ENCODE measurements at regions not wholly inside any gene's neighbourhood (a gene's known extent, or its start where the extent isn't known, plus 50 kb on each side); places are given as distances from the start of the nearest gene placed in this dataset.

DNA sequence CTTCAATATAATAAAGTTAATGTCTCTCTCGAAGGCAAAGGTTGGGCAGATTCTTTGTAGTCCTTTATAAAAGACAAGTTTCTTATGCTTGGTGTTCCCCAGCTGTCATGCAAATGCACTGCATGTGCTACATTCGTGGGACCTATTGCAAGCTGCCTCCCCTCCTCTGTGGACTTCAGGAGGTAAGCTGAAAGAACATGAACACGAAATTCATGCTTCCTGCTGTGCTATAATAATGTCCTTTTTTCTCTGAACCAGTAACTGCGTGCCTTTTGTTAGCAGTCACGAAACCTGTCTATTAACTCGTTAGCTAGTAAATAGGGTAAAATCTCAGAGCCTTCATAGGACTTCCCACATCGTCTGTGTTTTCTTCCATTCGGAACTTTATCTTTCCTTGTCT, 363.5 kb downstream of the CDH9 start:
- no peak for DNase-seq (ENCODE audit: low read depth in 2 of 2)

DNA sequence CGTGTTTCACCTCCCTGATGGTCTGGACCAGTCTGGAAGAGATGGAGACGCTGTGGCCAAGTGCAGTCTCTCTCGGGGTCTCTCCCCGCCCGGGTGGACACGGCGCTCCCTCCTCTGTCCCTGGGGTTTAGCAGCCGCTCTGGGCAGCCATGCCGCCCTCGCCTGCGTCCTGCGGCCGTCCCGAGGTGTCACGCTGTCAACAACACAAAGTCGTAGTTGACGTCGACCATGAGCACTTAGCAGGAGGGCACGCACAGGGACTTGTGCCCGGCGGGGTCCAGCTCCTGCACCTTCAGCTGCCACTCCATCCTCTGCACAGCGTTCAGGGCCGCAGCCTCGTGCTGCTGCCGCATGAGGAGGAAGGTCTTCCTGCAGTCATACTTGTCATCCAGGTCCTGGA, 368.9 kb downstream of the CDH9 start:
- DNase-seq (ENCODE audit: low read depth in 2 of 2), result no peak

DNA sequence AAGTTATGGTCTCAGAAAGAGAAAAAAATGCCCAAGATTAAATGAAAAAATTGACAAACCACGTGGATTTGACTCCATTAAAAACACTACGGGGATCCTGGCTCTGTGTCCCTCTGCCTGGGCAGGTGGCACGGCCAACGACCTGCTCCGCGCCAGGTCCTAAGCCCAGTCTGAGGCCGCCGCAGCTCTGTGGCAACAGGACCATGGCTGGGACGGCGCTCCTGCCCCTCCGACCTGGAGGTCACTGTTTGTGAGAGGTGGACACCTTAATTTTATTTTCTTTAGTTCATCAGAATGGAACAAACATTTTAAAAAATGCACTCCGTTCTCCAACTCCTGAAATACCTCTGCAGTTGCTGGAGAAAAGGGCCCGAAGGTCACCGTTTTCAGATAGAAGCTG, 369.4 kb downstream of the CDH9 start:
- DNase-seq (ENCODE audit: low read depth in 2 of 2), result no peak

DNA sequence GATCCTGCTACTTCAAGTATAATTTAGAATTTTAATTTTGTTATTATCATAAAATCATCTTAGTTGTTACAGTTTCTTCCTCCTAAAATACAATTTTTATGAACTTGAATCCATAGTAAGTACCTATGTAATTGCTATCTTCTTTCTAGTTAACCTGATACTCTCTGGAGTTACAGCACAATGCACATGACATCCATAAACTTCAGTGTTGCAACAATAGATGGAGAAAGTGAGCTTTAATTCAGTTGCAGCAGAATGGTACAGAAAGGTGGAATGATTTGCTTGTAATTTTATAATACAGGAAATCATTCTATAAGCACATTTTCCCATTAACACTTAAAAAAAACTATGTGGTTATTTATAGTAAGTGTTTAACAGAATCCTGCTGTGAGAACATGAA, 372.0 kb downstream of the CDH9 start:
- no peak for DNase-seq (ENCODE audit: low read depth in 2 of 2)

DNA sequence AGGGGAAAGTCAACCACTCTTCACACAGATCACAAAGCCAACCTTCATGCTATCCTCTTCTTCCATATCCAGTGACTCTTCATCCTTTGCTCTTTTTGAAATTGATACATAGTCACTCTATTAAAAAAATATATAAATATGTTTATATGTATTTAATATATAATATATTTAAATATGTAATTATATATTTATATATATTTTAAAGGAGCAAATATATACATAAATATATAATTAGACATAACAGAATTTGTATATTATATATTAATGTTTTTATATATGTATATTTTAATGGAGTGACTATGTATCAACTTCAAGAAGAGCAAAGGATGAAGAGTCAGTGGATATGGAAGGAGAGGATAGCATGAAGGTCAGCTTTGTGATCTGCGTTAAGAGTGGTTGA, 374.9 kb downstream of the CDH9 start:
- no peak for DNase-seq (ENCODE audit: low read depth in 2 of 2)

DNA sequence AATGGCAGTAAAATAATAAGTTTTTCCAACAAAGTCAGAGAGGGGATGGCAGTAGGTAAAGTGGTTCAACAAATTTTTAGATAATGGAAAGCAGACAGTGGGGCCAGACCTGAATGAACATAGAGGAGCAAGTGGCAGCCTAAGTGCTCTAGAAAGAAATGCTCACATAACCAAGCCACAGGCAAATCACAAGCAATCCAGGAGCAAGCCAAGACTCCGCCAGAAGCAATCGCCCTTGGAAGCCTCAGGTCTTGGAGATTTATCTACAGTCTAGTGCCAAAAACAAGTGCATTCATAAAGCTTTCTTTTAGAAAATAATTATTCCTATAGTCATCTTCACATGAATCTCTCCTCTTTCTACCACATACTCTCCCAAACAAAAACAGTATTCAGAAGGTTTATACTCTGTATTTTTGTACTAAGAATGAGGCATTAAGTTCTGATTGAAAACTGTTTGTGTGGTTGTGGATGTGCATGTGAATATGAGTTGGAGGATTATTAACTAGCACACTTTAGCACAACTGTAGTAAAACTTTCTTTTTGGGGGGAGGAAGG, 375.5 kb downstream of the CDH9 start:
- no peak for DNase-seq (ENCODE audit: low read depth in 2 of 2)

DNA sequence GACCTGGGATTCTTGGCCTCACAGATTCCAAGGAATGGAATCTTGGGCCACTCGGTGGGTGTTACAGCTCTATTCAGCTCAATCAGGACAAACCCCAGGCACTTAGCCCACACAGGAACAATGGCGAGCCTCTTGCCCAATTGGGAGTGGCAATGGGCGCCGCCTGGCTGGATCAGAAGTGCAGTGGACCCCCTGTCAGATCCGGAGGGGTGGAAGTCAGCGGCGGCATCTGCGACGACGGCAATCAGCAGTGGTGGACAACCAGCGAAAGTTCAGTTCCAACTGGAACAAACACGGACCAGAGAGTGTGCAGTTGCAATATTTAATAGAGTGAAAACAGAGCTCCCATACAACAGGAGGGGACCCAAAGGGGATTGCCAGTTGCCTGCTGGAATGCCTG, 378.3 kb downstream of the CDH9 start:
- no peak for DNase-seq (ENCODE audit: low read depth in 2 of 2)

GRCh38 chr5:26649000-26649399, 389.4 kb downstream of the CDH9 start:
- no peak for DNase-seq (ENCODE audit: low read depth in 2 of 2)

DNA sequence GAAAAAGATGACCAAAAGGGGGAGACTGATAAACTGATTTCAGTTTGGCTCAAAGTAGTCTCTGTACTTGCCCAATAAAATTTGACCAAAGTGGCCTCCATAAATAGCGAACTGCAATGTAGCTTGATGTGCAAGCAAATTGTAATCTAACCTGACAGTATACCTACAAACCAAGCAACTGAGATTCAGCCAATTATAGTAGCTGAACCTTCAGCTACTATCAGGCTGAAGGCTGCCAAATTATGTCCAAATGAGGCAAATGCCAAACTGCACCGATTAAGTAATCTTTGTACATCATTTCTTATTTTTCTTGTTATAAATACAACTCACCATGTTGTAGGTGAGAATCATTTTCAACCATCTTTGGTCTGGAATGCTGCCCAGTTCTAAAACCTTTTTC, 390.6 kb downstream of the CDH9 start:
- DNase-seq (ENCODE audit: low read depth in 2 of 2), result no peak

GRCh38 chr5:26645659-26646058, 392.7 kb downstream of the CDH9 start:
- no peak for DNase-seq (ENCODE audit: low read depth in 2 of 2)

GRCh38 chr5:26641492-26641891, 396.9 kb downstream of the CDH9 start:
- no peak for DNase-seq (ENCODE audit: low read depth in 2 of 2)

- no peak for DNase-seq (ENCODE audit: low read depth in 2 of 2)
These were observed 413.3 kb downstream of the CDH9 start for GRCh38 chr5:26625099-26625498.

DNA sequence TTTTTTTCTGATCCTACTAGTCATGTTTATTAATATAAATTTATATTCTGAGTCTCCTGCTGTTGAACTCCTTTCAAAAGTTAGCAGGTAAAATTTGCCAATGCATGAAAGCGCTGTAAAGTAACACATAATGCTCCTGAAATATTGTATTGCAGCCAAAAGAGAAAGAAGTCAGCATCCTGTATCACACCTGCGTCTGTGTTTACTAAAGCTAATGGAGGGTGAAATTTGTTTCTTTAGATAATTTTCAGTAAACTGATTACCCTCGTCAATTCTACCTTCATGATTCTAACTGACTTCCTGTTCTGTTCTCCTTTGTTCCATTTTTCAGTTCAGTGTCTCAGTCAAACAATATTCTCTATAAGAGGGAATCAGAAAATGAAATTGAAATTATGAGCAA, 415.4 kb downstream of the CDH9 start:
- no peak for DNase-seq (ENCODE audit: low read depth in 2 of 2)

- no peak for DNase-seq (ENCODE audit: low read depth in 2 of 2)
These were observed 427.8 kb downstream of the CDH9 start for GRCh38 chr5:26610577-26610976.

GRCh38 chr5:26601563-26601962, 436.8 kb downstream of the CDH9 start:
- no peak for DNase-seq (ENCODE audit: low read depth in 2 of 2)

DNA sequence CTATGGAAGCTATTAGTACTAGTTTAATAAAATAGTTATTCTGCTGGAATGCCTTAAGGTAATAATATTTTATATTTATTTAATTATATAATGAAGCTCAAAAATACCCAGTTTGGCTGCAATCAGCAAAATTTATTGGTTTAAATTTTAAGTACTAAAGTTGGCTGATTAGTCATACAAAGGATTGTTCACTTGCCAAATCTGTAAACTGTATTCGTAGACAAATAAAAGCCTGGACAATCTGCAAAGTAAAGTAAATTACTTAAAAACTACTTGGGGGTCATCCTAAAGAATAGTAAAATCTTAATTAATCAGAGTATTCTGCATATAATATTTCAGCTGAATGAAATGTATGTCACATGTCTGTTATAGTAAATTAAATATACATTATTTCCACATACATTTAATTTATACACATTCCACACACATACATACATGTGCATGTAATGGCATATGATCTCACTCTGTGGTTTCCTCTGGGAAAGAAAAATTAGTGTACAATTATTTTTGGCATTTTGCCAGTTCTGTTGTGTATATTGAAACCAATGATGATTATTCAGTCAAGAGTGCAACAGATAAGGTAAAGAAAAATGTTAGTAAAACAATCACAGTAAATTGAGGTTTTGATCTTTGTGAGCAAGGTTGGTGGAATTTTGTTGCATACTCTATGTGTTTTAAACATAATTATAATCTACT, 455.9 kb downstream of the CDH9 start:
- DNase-seq (ENCODE audit: low read depth in 2 of 2), result no peak

DNA sequence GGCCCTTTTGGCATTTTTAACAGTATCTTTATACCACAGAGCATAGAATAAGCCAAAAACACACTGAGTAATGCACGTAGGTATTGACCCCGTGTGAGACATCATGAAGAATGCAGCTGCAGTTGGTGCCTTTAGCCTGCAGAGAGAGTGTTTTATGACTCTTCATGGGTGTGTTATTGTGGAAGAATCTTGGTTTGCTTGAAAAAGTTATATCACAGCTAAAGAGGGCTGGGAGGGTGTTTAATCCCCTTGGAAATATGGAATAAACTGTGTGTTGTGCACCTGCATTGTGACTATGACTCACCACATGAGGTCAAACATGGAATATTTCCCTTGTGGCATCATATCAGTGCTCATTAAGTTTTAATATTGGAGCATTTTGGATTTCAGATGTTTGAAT, 458.7 kb downstream of the CDH9 start:
- no peak for DNase-seq (ENCODE audit: low read depth in 2 of 2)

DNA sequence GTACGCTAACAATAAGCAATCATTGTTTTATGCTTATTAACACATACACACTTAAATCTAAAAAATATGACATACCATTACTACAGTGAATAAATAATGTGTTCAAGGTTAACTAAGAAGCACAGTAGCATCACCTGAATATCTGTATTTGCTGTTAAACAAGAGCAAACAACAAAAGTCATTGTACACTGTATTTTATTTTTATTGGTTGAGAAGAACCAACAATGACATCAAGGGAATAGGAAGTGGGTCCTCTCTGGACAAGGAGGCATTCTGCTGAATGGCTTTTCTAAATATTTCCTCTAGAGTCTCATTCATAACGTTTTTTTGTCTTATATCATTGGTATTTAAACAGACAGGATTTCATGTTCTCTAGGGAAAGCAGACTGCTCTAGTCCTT, 460.4 kb downstream of the CDH9 start:
- DNase-seq (ENCODE audit: low read depth in 2 of 2), result no peak

DNA sequence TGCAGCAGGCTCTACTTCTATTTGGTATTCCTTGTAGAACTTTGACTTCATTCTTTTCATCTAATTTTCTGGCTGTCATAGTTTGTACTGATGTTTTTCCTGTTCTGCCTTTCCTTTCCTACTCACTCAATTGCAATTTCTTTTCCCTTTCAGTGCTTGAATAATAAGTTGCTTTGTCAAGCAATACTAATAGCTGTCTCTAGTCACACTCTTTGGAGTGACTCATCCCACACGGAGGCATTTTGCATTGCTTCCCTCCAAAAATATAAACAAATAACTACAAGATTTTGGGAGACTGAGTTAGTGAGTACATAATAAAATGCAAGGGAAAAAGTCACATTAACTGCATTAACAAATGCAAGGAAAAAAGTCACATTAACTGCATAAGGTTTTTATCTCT, 465.9 kb downstream of the CDH9 start:
- DNase-seq (ENCODE audit: low read depth in 2 of 2), result no peak

DNA sequence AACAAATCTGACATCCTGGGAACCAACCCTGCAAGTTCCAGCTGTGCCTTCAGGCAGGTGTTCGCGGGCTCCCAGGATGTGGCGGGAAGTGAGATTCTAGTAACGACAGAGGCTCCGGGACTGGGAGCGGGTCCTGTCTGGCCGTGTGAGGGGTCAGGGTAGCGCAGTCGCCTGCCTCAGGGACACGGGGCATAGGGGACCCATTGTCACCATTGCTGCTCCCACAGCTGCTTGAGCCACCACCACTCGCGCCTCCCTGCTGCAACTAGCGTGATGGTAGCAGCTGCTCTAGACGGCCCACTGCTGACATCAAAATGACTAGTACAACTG, 468.5 kb downstream of the CDH9 start:
- no peak for DNase-seq (ENCODE audit: low read depth in 2 of 2)

- no peak for DNase-seq (ENCODE audit: low read depth in 2 of 2)
These were observed 469.0 kb downstream of the CDH9 start for GRCh38 chr5:26569241-26569928.

GRCh38 chr5:26568316-26568715, 470.1 kb downstream of the CDH9 start:
- DNase-seq (ENCODE audit: low read depth in 2 of 2), result no peak

DNA sequence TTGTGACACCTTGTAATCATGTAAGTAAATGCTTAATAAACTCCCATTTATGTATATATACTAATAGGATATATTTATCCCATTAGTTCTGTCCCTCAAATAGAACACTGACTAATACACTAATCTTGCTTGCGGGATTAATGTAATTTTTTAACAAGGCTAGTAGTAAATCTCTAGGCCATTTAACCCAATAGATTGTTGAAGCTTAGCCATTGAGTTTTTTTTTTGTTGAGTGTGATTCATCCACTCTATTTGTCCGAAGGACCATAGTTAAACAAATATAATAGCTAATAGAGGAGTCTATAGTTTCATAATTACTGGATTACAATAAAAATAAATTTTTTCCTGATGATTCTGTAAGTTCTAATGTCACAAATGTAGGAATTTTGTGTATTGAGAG, 474.4 kb downstream of the CDH9 start:
- DNase-seq (ENCODE audit: low read depth in 2 of 2), result no peak
